ENCODE measurements at regions not wholly inside any gene's neighbourhood (a gene's known extent, or its start where the extent isn't known, plus 50 kb on each side); places are given as distances from the start of the nearest gene placed in this dataset.

DNA sequence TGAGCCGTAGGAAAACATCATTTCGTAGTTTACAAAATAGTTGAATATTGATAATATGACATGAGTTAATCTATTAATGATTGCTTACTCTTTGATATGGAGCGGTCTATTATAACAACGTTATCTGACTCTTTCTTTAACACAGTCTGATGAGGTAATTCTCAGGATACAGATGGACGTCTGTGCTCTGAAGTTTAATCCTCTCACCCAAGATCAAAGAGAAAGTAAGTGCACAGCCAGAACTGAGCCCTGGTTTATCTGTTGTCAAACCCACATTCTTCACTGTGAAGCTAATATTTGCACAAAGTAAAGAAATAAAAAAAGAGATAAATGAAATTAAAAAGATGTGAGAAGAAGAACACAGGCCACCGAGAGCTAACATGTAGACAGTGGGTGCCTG lies 190.9 kb upstream of the COPS8 start:
- Histone ChIP-seq H3K36me3 (no peaks in the 10 kb centered on the region), H3K9me3 (no peaks in the 10 kb centered on the region), H3K4me3 (no peak overlapping the region), H3K4me1 (no peaks in the 10 kb centered on the region), H3K27ac (no peak overlapping the region), H3K27me3 (no peaks in the 10 kb centered on the region)
- TF ChIP-seq CTCF (IDR thresholded peaks at IDR 0.05): no peak
- DNase-seq (ENCODE audit: low spot score): no peak

DNA sequence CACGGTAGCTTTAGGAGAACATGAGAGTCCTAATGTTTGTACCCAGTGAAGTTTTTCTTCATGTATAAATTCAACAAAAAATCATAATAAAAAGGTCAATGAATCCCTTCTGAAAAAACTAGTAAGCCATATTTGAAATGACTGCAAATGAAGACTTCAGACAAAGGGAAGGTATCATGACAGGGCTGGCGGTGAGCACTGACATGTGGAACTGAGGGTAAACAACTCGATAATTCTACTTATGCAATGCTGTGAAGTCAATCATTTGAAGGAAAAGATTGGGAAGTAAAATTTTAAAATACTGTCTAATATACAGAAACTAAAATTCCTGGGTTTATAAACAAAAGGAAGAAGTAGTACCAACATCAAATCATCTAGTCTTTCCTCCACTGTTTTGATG lies 190.2 kb upstream of the COPS8 start:
- H3K36me3 ChIP-seq: no peaks in the 10 kb centered on the region
- TF ChIP-seq CTCF (IDR thresholded peaks at IDR 0.05): no peak
- H3K27ac ChIP-seq: no peak overlapping the region
- H3K27me3 ChIP-seq: no peaks in the 10 kb centered on the region
- H3K9me3 ChIP-seq: no peaks in the 10 kb centered on the region
- H3K4me3 ChIP-seq: no peak overlapping the region
- no peak for DNase-seq (ENCODE audit: low spot score)
- H3K4me1 ChIP-seq: no peaks in the 10 kb centered on the region

GRCh38 chr2:236896688-236897087 lies 189.0 kb upstream of the COPS8 start:
- Histone ChIP-seq H3K9me3 (no peaks in the 10 kb centered on the region), H3K36me3 (no peaks in the 10 kb centered on the region), H3K4me3 (no peak overlapping the region), H3K27me3 (no peaks in the 10 kb centered on the region), H3K4me1 (no peaks in the 10 kb centered on the region), H3K27ac (no peak overlapping the region)
- no peak for TF ChIP-seq CTCF (IDR thresholded peaks at IDR 0.05)
- no peak for DNase-seq (ENCODE audit: low spot score)

DNA sequence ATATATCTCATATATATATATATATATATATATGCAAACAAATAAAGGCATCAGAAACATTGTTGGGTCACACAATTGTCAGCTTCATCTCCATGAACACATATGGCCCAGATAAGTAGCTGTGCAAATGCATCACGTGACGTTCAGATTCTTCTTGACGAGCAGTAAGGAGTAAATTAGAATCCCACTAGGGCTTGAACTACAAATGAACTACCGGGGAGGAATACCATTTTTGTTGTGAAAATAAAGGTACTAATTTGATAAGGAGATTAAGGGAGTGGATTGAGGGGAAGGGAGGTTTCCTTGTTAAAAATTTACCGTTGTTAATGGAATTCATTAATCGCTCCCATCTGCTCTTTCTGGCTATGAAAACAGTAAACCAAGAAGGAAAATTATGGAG lies 186.5 kb upstream of the COPS8 start:
- no peaks in the 10 kb centered on the region for H3K4me1 ChIP-seq
- H3K27me3 ChIP-seq: no peaks in the 10 kb centered on the region
- no peak for TF ChIP-seq CTCF (IDR thresholded peaks at IDR 0.05)
- no peak overlapping the region for H3K4me3 ChIP-seq
- DNase-seq (ENCODE audit: low spot score): no peak
- H3K27ac ChIP-seq: no peak overlapping the region
- no peaks in the 10 kb centered on the region for H3K36me3 ChIP-seq
- H3K9me3 ChIP-seq: no peaks in the 10 kb centered on the region

DNA sequence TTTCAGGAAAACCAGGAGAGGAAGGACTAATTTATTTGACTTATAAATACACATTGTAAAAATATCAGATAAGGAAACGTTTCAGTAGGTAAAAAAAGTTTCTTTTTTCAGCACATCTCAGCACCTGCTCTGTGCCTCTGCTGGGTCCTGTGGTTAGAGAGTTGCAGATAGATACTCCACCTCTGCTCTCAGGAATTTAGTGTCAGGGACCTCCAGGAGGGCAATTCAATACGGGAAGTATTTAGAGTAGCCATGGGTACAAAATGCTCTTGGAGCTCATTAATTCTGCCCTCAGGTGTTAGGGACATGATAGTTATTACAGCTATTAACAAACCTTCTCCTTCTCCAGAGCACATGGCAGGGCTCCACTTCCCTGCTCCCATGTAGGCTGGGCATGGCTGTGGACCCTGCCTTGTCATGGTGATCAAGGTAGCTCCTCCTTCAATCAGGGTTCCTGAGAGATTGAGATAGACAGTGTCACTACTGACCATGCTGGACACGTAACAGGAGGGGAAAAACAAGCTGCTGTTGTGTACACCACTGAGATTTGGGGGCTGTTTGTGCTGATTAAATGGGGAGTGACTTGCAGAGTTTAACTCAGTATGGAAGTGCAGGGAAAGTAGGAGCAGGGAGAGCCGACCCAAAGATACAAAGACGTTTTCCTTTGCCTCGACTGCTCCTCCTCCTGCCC lies 185.6 kb upstream of the COPS8 start:
- H3K27me3 ChIP-seq: no peaks in the 10 kb centered on the region
- H3K9me3 ChIP-seq: no peaks in the 10 kb centered on the region
- H3K4me1 ChIP-seq: no peaks in the 10 kb centered on the region
- TF ChIP-seq CTCF (IDR thresholded peaks at IDR 0.05): no peak
- no peak for DNase-seq (ENCODE audit: low spot score)
- no peak overlapping the region for H3K27ac ChIP-seq
- no peaks in the 10 kb centered on the region for H3K36me3 ChIP-seq
- no peak overlapping the region for H3K4me3 ChIP-seq

DNA sequence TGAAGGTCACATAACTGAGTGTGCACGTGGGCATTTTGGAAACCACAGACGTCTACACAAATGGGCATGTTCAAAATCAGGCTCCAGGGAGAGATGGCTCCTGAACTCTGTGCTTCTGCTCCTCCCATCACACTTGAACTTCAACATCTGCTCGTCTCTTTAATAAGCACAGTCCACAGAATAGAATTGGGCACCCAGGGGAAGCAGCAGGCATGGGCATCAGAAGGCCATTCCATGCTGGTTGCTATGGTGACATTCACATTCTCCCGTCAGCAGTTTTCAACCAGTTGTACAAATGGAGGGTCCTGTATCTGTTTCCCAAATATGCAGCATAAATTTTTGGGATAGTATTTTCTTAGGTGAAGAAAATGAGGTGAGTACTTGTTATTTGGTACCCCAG lies 183.7 kb upstream of the COPS8 start:
- Histone ChIP-seq H3K27me3 (no peaks in the 10 kb centered on the region), H3K9me3 (no peaks in the 10 kb centered on the region), H3K4me3 (no peak overlapping the region), H3K27ac (no peak overlapping the region), H3K36me3 (no peaks in the 10 kb centered on the region), H3K4me1 (no peaks in the 10 kb centered on the region)
- DNase-seq (ENCODE audit: low spot score): no peak
- no peak for TF ChIP-seq CTCF (IDR thresholded peaks at IDR 0.05)
